ENCODE measurements at regions not wholly inside any gene's neighbourhood (a gene's known extent, or its start where the extent isn't known, plus 50 kb on each side); places are given as distances from the start of the nearest gene placed in this dataset.
"Not testable (repeated sequence)": the region's sequence is repeated elsewhere in the genome, so short reads cannot be mapped to it uniquely, and the experiment has no call there.

- no peak for DNase-seq
Observed at GRCh38 chr14:26293909-26294308, 303.9 kb downstream of the NOVA1 start.

GRCh38 chr14:26289891-26290486, 307.8 kb downstream of the NOVA1 start:
- DNase-seq = no peak

- DNase-seq = no peak
Observed at GRCh38 chr14:26286913-26287205, 311.0 kb downstream of the NOVA1 start.

GRCh38 chr14:26286081-26286912, 311.5 kb downstream of the NOVA1 start:
- DNase-seq = no peak

- no peak for DNase-seq
Observed at GRCh38 chr14:26282578-26282977, 315.3 kb downstream of the NOVA1 start.

- DNase-seq = not testable (repeated sequence)
Observed at GRCh38 chr14:26282011-26282410, 315.8 kb downstream of the NOVA1 start.

- no peak for DNase-seq
Observed at GRCh38 chr14:26281280-26281998, 316.4 kb downstream of the NOVA1 start.

- peak; percentile 20 for DNase-seq
Observed at GRCh38 chr14:26276757-26277156, 321.1 kb downstream of the NOVA1 start.

- DNase-seq = no peak
Observed at GRCh38 chr14:26265170-26265685, 332.6 kb downstream of the NOVA1 start.

GRCh38 chr14:26261368-26262122, 336.3 kb downstream of the NOVA1 start:
- DNase-seq = no peak

GRCh38 chr14:26255213-26255612, 342.6 kb downstream of the NOVA1 start:
- DNase-seq = peak; percentile 1

- DNase-seq = no peak
Observed at GRCh38 chr14:26252176-26252575, 345.7 kb downstream of the NOVA1 start.

GRCh38 chr14:26233118-26233517, 364.7 kb downstream of the NOVA1 start:
- DNase-seq = no peak

GRCh38 chr14:26218861-26219260, 379.0 kb downstream of the NOVA1 start:
- no peak for DNase-seq

GRCh38 chr14:26217778-26218177, 380.1 kb downstream of the NOVA1 start:
- no peak for DNase-seq

- DNase-seq = no peak
Observed at GRCh38 chr14:26216786-26217185, 381.0 kb downstream of the NOVA1 start.

- no peak for DNase-seq
Observed at GRCh38 chr14:26213846-26214575, 383.8 kb downstream of the NOVA1 start.

GRCh38 chr14:26209699-26210098, 388.1 kb downstream of the NOVA1 start:
- no peak for DNase-seq

GRCh38 chr14:26206640-26207039, 391.2 kb downstream of the NOVA1 start:
- DNase-seq = no peak

- peak; percentile 63 for DNase-seq
Observed at GRCh38 chr14:26204728-26205479, 392.9 kb downstream of the NOVA1 start.

GRCh38 chr14:26204366-26204727, 393.5 kb downstream of the NOVA1 start:
- no peak for DNase-seq

GRCh38 chr14:26200687-26201086, 397.1 kb downstream of the NOVA1 start:
- no peak for DNase-seq

Data from NCI-H1105 (cell line).